Activated naive CD4-positive, alpha-beta T cell treated with Interleukin-2 at 50 U/mL for 16 hours (primary cell): ENCODE measurements at regions not wholly inside any gene's neighbourhood (a gene's known extent, or its start where the extent isn't known, plus 50 kb on each side); places are given as distances from the start of the nearest gene placed in this dataset.
"Not testable (repeated sequence)": the region's sequence is repeated elsewhere in the genome, so short reads cannot be mapped to it uniquely, and the experiment has no call there.

ENCODE experiments used
- DNase-seq: peaks from one replicate; pipeline ENCODE4 v3.0.0-alpha.2; 2020

DNA sequence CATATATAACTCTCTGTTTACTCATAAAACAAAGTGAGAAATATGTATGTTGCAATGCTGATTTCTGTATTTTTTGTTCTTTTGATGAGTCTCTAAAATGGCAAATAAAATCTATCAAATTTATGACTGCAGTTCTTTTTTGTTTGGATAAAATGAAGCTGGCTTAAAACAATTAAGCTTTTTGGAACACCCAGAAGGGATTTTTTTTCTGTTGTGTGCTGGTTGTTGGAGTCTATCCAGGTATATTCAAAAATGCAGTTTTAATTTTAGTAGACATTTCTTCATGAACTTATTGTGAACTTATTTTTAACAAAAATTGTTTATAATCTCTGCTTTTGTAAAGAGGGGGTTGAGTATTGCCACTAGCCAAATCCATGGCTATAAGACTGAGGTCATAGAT lies 405.5 kb downstream of the RAP2B start:
- no peak for DNase-seq

GRCh38 chr3:153570481-153570880 lies 408.5 kb downstream of the RAP2B start:
- DNase-seq = not testable (repeated sequence)

GRCh38 chr3:153572165-153572564 lies 410.1 kb downstream of the RAP2B start:
- DNase-seq = no peak

DNA sequence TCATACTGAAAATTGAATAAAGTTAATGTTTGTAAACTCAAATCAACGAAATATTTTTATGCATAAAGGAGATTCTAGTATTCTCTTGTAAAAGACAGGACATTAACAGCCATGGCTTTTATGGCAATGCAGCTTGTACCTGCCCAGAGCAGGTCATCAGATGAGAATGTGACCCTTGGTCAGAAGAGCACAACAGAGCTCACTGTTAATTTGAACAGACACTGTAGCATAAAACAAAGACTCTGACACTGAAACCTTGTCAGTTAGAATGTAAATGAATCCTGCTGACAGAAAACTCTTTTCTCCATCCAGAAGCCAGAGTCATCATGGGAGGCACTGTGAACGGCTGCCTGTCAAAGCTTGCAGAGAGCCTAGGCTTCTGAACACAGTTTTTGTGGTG lies 410.6 kb downstream of the RAP2B start:
- DNase-seq = no peak

DNA sequence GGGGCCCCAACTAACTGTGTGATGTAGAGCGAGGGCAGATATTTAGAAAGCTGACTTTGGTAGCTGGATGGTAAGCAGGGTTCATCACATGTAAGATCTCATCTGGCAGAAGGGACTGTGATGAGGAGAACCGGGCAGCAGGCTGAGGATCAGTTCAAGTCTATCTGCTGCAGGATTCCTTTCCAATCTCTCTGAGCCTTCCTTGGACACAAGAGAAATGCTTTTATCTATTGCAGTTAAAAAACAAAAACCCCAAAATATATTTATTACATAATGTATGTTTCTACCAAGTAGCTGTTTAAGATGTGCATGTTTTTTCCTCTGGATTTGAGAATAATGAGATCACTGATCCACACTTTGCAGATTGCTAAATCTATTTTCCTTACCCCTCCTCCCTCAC lies 411.5 kb downstream of the RAP2B start:
- no peak for DNase-seq

DNA sequence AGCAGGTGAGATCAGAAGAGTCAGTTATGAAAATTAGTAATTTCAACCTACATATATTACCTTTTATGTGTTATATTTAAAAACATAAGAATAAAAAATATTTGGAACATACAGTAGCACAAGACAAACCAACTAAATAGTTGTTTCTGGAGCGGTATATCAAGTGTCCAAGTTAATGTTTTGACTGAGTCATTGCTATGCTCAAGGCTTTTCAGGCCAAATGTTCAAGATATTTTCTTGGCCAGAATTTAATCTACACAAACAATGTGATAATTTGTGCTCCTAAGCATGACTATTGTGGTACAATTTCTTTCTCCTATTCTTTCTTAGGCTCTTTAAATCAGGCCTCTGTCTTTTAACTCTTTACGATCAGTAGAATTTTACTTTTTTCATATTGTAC lies 412.4 kb downstream of the RAP2B start:
- no peak for DNase-seq

GRCh38 chr3:153577059-153577736 lies 415.2 kb downstream of the RAP2B start:
- no peak for DNase-seq

GRCh38 chr3:153578046-153578445 lies 416.0 kb downstream of the RAP2B start:
- no peak for DNase-seq

DNA sequence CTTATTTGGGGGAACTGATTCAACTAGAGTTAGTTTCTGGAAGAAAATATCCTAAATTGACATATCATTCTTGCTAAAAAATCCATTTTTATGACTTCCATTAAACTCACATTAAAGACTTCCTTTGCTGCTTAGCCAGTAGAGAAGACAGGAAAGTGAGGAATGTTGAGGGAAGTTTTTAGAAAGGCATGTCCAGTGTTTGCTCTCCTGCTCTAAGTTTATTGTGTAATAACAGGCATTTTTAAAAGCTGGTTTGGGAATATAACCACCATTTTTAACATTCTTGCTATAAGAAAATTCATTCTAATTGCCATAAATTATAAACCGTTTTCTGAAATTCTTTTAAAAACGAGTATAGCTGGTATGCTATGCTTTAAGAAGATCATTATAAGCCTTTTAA lies 428.0 kb downstream of the RAP2B start:
- no peak for DNase-seq

- DNase-seq = no peak
Measured at GRCh38 chr3:153591561-153592245, 429.7 kb downstream of the RAP2B start.

- DNase-seq = no peak
Measured at GRCh38 chr3:153595186-153595815, 433.3 kb downstream of the RAP2B start.

DNA sequence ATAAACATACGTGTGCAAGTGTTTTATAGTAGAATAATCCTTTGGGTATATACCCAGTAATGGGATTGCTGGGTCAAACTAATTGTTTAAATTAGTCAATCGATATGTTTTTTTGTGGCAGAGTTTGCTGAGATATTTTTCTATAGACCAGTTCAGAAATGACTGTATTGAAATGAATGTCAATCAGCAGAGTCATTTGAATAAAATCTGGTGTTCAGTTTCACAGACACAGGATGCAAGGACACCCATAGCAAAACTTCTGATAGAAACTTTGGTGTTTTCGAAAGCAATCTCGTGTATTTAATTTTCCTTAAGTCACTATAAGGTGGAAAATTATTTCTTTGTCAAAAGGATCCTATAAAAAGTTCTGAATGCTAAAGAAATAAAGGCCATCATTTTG lies 434.4 kb downstream of the RAP2B start:
- no peak for DNase-seq

DNA sequence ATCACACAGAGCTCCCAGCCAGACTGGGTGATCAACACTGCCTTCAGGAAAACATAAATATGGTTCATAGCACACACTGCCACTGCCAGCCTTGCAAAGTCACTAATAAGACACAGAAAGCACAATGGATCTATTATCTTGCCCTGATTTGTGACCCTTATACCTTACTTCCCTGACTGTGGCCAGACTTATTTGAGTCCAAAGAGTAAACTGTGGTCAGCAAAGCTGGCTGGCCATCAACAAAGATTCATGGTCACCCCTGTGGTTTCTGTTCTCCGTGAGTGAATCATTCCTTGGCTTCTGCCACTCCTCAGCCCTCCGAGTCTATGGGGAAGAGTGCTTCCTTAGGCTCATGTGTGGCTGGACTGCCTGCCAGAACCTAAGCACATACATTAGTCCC lies 437.7 kb downstream of the RAP2B start:
- no peak for DNase-seq

DNA sequence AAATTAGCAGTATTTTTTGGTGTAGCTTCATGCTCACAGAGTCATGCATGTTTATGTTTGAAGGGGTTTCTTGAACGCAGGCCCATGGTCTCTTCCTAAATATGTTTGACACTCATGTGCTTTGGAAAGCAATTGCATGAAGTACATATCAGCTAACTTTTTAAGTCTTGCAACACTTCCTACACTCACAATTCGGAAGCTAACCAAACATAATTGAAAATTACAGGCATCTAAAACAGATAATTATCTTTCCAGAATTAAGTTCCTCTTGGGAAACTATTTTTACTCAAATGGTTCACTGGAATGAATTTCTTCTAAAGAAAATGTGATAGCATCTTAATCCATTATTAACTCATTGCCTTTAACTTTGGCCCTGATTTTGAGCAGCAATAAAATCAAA lies 438.9 kb downstream of the RAP2B start:
- DNase-seq = no peak

- no peak for DNase-seq
Measured at GRCh38 chr3:153601374-153601853, 439.4 kb downstream of the RAP2B start.

GRCh38 chr3:153602801-153603200 lies 440.8 kb downstream of the RAP2B start:
- no peak for DNase-seq

DNA sequence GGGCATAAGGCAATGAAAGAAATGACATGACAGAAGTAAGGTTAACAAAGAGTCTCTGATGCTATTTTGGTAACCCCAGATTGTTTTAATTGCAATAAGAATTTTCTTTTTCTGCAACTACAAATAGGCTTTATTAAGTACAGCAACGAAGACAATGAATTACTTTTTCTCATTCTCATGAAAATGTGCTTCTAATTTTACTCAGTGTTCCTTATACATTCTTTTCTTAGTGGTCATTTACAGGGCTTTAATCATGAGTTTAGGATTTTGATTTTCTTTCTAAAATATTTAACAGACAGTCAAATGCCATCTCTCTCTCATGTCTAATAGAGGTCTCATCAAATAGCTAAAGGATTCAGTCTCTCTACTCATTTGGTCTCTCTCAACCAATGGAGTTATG lies 452.1 kb downstream of the RAP2B start:
- no peak for DNase-seq

DNA sequence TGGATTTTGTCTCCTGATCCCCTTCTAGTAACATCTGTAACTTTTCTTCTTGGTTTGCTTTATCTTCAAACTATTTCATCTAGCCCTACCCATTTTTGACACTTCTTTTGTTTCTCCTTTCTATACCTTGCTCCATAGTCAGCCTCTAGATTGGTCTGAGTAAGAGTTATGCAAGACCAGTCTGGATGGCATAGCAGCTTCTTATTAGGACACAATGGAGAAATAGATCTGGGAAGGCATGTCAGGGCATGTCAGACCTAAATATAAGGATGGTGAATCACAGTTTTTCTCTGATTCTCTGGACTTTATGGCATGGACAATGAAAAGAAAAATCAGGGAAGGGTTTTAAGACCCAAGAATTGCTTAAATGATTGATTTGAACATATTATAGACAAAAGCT lies 452.5 kb downstream of the RAP2B start:
- no peak for DNase-seq

- no peak for DNase-seq
Measured at GRCh38 chr3:153615863-153616262, 453.8 kb downstream of the RAP2B start.

GRCh38 chr3:153617463-153617862 lies 455.4 kb downstream of the RAP2B start:
- DNase-seq = no peak

DNA sequence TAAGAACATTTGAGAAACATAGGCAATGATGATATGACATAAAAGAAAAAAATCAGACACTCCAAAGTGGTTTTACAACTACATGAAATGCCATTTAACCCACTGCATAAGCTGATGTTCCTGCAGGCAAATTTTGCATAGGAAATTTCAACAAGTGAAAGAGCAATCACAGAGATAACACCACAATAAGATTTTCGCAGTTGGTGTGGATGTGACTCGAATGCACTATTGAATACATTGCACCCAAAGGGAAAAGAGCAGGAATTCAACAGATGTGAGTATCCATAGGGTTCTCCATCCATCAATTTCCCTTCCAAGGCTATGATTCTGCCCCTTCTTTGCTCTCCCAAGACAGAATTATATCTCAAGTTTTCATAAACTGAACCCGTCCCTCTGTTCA lies 456.1 kb downstream of the RAP2B start:
- DNase-seq = no peak

GRCh38 chr3:153619268-153619667 lies 457.2 kb downstream of the RAP2B start:
- DNase-seq = no peak

DNA sequence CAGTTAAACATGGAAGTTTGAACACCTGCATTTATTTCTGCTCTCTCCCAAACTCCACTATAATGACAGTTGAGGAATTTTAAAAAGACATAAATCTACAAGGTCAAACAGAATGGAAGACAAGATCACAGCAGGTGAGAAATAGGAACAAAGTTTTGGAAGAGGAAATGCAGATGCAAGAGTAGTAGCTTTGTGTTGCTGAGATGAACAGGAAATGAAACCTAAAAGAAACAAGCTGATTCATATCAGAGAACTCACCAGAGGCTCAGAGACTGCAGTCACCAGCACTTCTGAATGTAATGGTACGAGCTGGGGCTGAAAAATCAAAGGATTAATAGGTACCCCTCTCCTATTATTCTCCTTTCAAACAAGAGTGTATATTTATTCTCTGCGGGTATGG lies 459.9 kb downstream of the RAP2B start:
- DNase-seq = no peak

GRCh38 chr3:153623834-153624233 lies 461.8 kb downstream of the RAP2B start:
- no peak for DNase-seq
